Astrocyte (in vitro differentiated cells and primary cell): ENCODE measurements at regions not wholly inside any gene's neighbourhood (a gene's known extent, or its start where the extent isn't known, plus 50 kb on each side); places are given as distances from the start of the nearest gene placed in this dataset.

Source experiments
- DNase-seq: peaks from one replicate; pipeline ENCODE4 v3.0.0-alpha.2; 2010; ENCODE audit warnings: low read depth
- FAIRE-seq: peaks from 2 replicates; lab custom pipeline; 2011; peaks lifted over from hg19 to GRCh38; lab: Jason Lieb, UNC
- H2AFZ ChIP-seq: 2 replicates; pipeline ENCODE4 v1.6.0; 2012; ENCODE audit warnings: low read depth, low read length, inconsistent platforms
- H3K27ac ChIP-seq: 2 replicates; pipeline ENCODE4 v1.5.1; 2011; ENCODE audit warnings: low read depth, low read length, inconsistent platforms
- H3K27me3 ChIP-seq: 2 replicates; pipeline ENCODE4 v1.6.0; 2011; ENCODE audit warnings: low read length, inconsistent platforms; ENCODE audit not compliant: insufficient read depth
- H3K36me3 ChIP-seq: 2 replicates; pipeline ENCODE4 v1.5.1; 2011; ENCODE audit warnings: low read length, inconsistent platforms; ENCODE audit not compliant: insufficient read depth
- H3K4me1 ChIP-seq: 2 replicates; pipeline ENCODE4 v1.5.1; 2011; ENCODE audit warnings: low read length, inconsistent platforms; ENCODE audit not compliant: insufficient read depth
- H3K4me2 ChIP-seq: 2 replicates; pipeline ENCODE4 v1.6.0; 2012; ENCODE audit warnings: low read length, inconsistent platforms
- H3K4me3 ChIP-seq: 2 replicates; pipeline ENCODE4 v1.5.1; 2011; ENCODE audit warnings: low read depth, mild to moderate bottlenecking, low read length, inconsistent platforms; ENCODE audit not compliant: insufficient read depth
- H3K79me2 ChIP-seq: 2 replicates; pipeline ENCODE4 v1.6.0; 2012; ENCODE audit warnings: mild to moderate bottlenecking, low read length, inconsistent platforms; ENCODE audit not compliant: insufficient read depth
- H3K9ac ChIP-seq: 2 replicates; pipeline ENCODE4 v1.6.0; 2012; ENCODE audit warnings: mild to moderate bottlenecking, low read length, inconsistent platforms
- H3K9me3 ChIP-seq: 2 replicates; pipeline ENCODE4 v1.5.1; 2012; ENCODE audit warnings: low read depth, mild to moderate bottlenecking, low read length, inconsistent platforms; ENCODE audit not compliant: insufficient read depth
- H4K20me1 ChIP-seq: 2 replicates; pipeline ENCODE4 v1.6.0; 2012; ENCODE audit warnings: low read length, inconsistent platforms; ENCODE audit not compliant: insufficient read depth
- H3K27ac Mint-ChIP-seq: one replicate; pipeline ENCODE4 v1.8.0; 2021; ENCODE audit warnings: mild to moderate bottlenecking, mixed read lengths; ENCODE audit not compliant: unreplicated experiment
- H3K27me3 Mint-ChIP-seq: one replicate; pipeline ENCODE4 v1.8.0; 2021; ENCODE audit warnings: low read depth, mixed read lengths; ENCODE audit not compliant: unreplicated experiment
- H3K36me3 Mint-ChIP-seq: one replicate; pipeline ENCODE4 v1.8.0; 2021; ENCODE audit warnings: low read depth, mixed read lengths; ENCODE audit not compliant: unreplicated experiment
- H3K4me1 Mint-ChIP-seq: one replicate; pipeline ENCODE4 v1.8.0; 2021; ENCODE audit warnings: low read depth, mixed read lengths; ENCODE audit not compliant: unreplicated experiment
- H3K4me3 Mint-ChIP-seq: one replicate; pipeline ENCODE4 v1.8.0; 2021; ENCODE audit warnings: mild to moderate bottlenecking, moderate library complexity, mixed read lengths; ENCODE audit not compliant: unreplicated experiment
- H3K9me3 Mint-ChIP-seq: one replicate; pipeline ENCODE4 v1.8.0; 2021; ENCODE audit warnings: mild to moderate bottlenecking, mixed read lengths; ENCODE audit not compliant: unreplicated experiment
- CTCF ChIP-seq: IDR thresholded peaks from 2 replicates; pipeline ENCODE4 v1.5.1; 2011; ENCODE audit warnings: low read depth, mild to moderate bottlenecking, inconsistent platforms, low read length, moderate library complexity; ENCODE audit not compliant: insufficient read depth
- EZH2 ChIP-seq: IDR thresholded peaks from 2 replicates; pipeline ENCODE4 v1.6.1; 2012; ENCODE audit warnings: mild to moderate bottlenecking, low read length, inconsistent platforms; ENCODE audit not compliant: insufficient read depth

GRCh38 chrX:7435822-7436221, 287.9 kb upstream of the PUDP start:
- Histone ChIP-seq H3K79me2 (no peaks in the 10 kb centered on the region), H2AFZ (no peak overlapping the region), H3K36me3 (no peaks in the 10 kb centered on the region), H3K9ac (no peak overlapping the region), H3K9me3 (no peaks in the 10 kb centered on the region), H3K4me1 (no peaks in the 10 kb centered on the region), H3K4me2 (no peak overlapping the region), H3K27ac (no peak overlapping the region), H3K27me3 (no peaks in the 10 kb centered on the region), H3K4me3 (no peak overlapping the region), H4K20me1 (no peaks in the 10 kb centered on the region)
- DNase-seq, result no peak
- H3K27ac Mint-ChIP-seq, result no peak overlapping the region
- no peak for TF ChIP-seq EZH2
- TF ChIP-seq CTCF, result no peak
- H3K27me3 Mint-ChIP-seq, result no peaks in the 10 kb centered on the region
- H3K4me3 Mint-ChIP-seq, result no peak overlapping the region
- H3K36me3 Mint-ChIP-seq, result no peaks in the 10 kb centered on the region
- no peaks in the 10 kb centered on the region for H3K9me3 Mint-ChIP-seq
- peaks cover 12% of the 10 kb centered on the region for H3K4me1 Mint-ChIP-seq
- no peak for FAIRE-seq

GRCh38 chrX:7432901-7433300, 284.9 kb upstream of the PUDP start:
- TF ChIP-seq EZH2, result no peak
- Histone ChIP-seq H3K4me3 (no peak overlapping the region), H2AFZ (no peak overlapping the region), H3K36me3 (no peaks in the 10 kb centered on the region), H3K9ac (no peak overlapping the region), H4K20me1 (no peaks in the 10 kb centered on the region), H3K79me2 (no peaks in the 10 kb centered on the region), H3K4me2 (no peak overlapping the region), H3K9me3 (no peaks in the 10 kb centered on the region), H3K4me1 (no peaks in the 10 kb centered on the region), H3K27me3 (no peaks in the 10 kb centered on the region), H3K27ac (no peak overlapping the region)
- FAIRE-seq, result peak; percentile 82
- no peak for DNase-seq
- Mint-ChIP-seq H3K27me3 (peaks cover 2% of the 10 kb centered on the region), H3K36me3 (no peaks in the 10 kb centered on the region), H3K9me3 (no peaks in the 10 kb centered on the region), H3K4me1 (peaks cover 12% of the 10 kb centered on the region), H3K4me3 (no peak overlapping the region), H3K27ac (no peak overlapping the region)

- H3K27me3 ChIP-seq, result no peaks in the 10 kb centered on the region
- no peaks in the 10 kb centered on the region for H4K20me1 ChIP-seq
- no peak overlapping the region for H3K9ac ChIP-seq
- H3K27ac ChIP-seq, result no peak overlapping the region
- no peak overlapping the region for H3K4me2 ChIP-seq
- no peaks in the 10 kb centered on the region for H3K9me3 ChIP-seq
- no peaks in the 10 kb centered on the region for H3K36me3 ChIP-seq
- no peaks in the 10 kb centered on the region for H3K27me3 Mint-ChIP-seq
- no peaks in the 10 kb centered on the region for H3K79me2 ChIP-seq
- no peaks in the 10 kb centered on the region for H3K4me1 ChIP-seq
- FAIRE-seq, result no peak
- no peak overlapping the region for H2AFZ ChIP-seq
- no peak for TF ChIP-seq CTCF
- no peak overlapping the region for H3K4me3 Mint-ChIP-seq
- no peaks in the 10 kb centered on the region for H3K9me3 Mint-ChIP-seq
- no peak overlapping the region for H3K27ac Mint-ChIP-seq
- H3K36me3 Mint-ChIP-seq, result no peaks in the 10 kb centered on the region
- no peak overlapping the region for H3K4me3 ChIP-seq
- H3K4me1 Mint-ChIP-seq, result no peaks in the 10 kb centered on the region
- DNase-seq, result no peak
Measured at GRCh38 chrX:7420717-7421116, 272.8 kb upstream of the PUDP start.
